Fibroblast of lung (primary cell): ENCODE measurements at regions not wholly inside any gene's neighbourhood (a gene's known extent, or its start where the extent isn't known, plus 50 kb on each side); places are given as distances from the start of the nearest gene placed in this dataset.

Experiments used
- DNase-seq, 2 donors: peaks; one replicate each; pipeline versions ENCODE4 v3.0.0 to v3.0.0-alpha.2; 2010; ENCODE audit warnings: low read depth in 2 of 2
- H2AFZ ChIP-seq: 2 replicates; pipeline ENCODE4 v1.5.1; 2012; ENCODE audit warnings: low read length, control low read depth, inconsistent platforms
- H3K27ac ChIP-seq: 2 replicates; pipeline ENCODE4 v1.5.1; 2011; ENCODE audit warnings: low read length, control low read depth; ENCODE audit not compliant: insufficient read depth
- H3K27me3 ChIP-seq: 2 replicates; pipeline ENCODE4 v1.5.1; 2011; ENCODE audit warnings: mild to moderate bottlenecking, low read length; ENCODE audit not compliant: control insufficient read depth, insufficient read depth
- H3K36me3 ChIP-seq: 2 replicates; pipeline ENCODE4 v1.5.1; 2011; ENCODE audit warnings: low read length; ENCODE audit not compliant: control insufficient read depth, insufficient read depth
- H3K4me1 ChIP-seq: 2 replicates; pipeline ENCODE4 v1.5.1; 2011; ENCODE audit warnings: low read length; ENCODE audit not compliant: control insufficient read depth, insufficient read depth; ENCODE audit errors: extremely low read depth
- H3K4me2 ChIP-seq: 2 replicates; pipeline ENCODE4 v1.5.1; 2011; ENCODE audit warnings: low read length, control low read depth; ENCODE audit not compliant: insufficient read depth; ENCODE audit errors: extremely low read depth
- H3K4me3 ChIP-seq, 4 experiments: fragments of 200-600 bp in 1 of 4; sonication (generic) in 1 of 4; replicated peaks in 1 of 4; 2 replicates each; pipeline ENCODE4 v1.5.1; 2011 to 2016; ENCODE audit warnings: low read length in 4 of 4, low read depth in 3 of 4, mild to moderate bottlenecking in 3 of 4, control low read depth in 2 of 4, inconsistent platforms in 1 of 4, mixed read lengths in 1 of 4; ENCODE audit not compliant: insufficient read depth in 1 of 4; ENCODE audit errors: control extremely low read depth in 1 of 4
- H3K79me2 ChIP-seq: 2 replicates; pipeline ENCODE4 v1.5.1; 2012; ENCODE audit warnings: mild to moderate bottlenecking, low read length, inconsistent platforms; ENCODE audit not compliant: control insufficient read depth, insufficient read depth
- H3K9ac ChIP-seq: 2 replicates; pipeline ENCODE4 v1.5.1; 2011; ENCODE audit warnings: mild to moderate bottlenecking, low read length, control low read depth; ENCODE audit not compliant: insufficient read depth
- H3K9me3 ChIP-seq: 2 replicates; pipeline ENCODE4 v1.5.1; 2012; ENCODE audit warnings: low read depth, low read length; ENCODE audit not compliant: control insufficient read depth, insufficient read depth
- H4K20me1 ChIP-seq: 2 replicates; pipeline ENCODE4 v1.5.1; 2011; ENCODE audit warnings: low read length; ENCODE audit not compliant: control insufficient read depth, insufficient read depth; ENCODE audit errors: extremely low read depth
- EZH2 ChIP-seq: IDR thresholded peaks from 2 replicates; pipeline ENCODE4 v1.5.1; 2012; ENCODE audit warnings: low read length, control low read depth, mild to moderate bottlenecking; ENCODE audit errors: missing control alignments
- TF ChIP-seq, protein P1 (sequence below), 2 donors: IDR thresholded peaks in 1 of 2; conservative IDR thresholded peaks in 1 of 2; 1 replicate in 1 of 2; 2 replicates in 1 of 2; pipeline ENCODE4 v1.5.1; 2011 to 2012; ENCODE audit warnings: low read length in 2 of 2, control low read depth in 1 of 2, inconsistent platforms in 1 of 2, low read depth in 1 of 2, mild to moderate bottlenecking in 1 of 2

- Histone ChIP-seq H2AFZ (no peak overlapping the region), H3K36me3 (no peaks in the 10 kb centered on the region), H3K9ac (no peak overlapping the region), H4K20me1 (no peaks in the 10 kb centered on the region), H3K27me3 (no peaks in the 10 kb centered on the region), H3K27ac (no peak overlapping the region), H3K4me2 (no peak overlapping the region), H3K4me3 (no peak overlapping the region), H3K9me3 (no peaks in the 10 kb centered on the region), H3K4me1 (no peaks in the 10 kb centered on the region), H3K79me2 (no peaks in the 10 kb centered on the region)
- TF ChIP-seq EZH2: no peak
- TF ChIP-seq, protein P1, sequence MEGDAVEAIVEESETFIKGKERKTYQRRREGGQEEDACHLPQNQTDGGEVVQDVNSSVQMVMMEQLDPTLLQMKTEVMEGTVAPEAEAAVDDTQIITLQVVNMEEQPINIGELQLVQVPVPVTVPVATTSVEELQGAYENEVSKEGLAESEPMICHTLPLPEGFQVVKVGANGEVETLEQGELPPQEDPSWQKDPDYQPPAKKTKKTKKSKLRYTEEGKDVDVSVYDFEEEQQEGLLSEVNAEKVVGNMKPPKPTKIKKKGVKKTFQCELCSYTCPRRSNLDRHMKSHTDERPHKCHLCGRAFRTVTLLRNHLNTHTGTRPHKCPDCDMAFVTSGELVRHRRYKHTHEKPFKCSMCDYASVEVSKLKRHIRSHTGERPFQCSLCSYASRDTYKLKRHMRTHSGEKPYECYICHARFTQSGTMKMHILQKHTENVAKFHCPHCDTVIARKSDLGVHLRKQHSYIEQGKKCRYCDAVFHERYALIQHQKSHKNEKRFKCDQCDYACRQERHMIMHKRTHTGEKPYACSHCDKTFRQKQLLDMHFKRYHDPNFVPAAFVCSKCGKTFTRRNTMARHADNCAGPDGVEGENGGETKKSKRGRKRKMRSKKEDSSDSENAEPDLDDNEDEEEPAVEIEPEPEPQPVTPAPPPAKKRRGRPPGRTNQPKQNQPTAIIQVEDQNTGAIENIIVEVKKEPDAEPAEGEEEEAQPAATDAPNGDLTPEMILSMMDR (conservative IDR thresholded peaks at IDR 0.05 in 1 of 2, IDR thresholded peaks at IDR 0.05 in 1 of 2; ENCODE audit: low read depth in 1 of 2, low read length in 2 of 2): no peak
- no peak for DNase-seq
Observed at GRCh38 chr14:86052868-86053267, 522.9 kb downstream of the FLRT2 start.

DNA sequence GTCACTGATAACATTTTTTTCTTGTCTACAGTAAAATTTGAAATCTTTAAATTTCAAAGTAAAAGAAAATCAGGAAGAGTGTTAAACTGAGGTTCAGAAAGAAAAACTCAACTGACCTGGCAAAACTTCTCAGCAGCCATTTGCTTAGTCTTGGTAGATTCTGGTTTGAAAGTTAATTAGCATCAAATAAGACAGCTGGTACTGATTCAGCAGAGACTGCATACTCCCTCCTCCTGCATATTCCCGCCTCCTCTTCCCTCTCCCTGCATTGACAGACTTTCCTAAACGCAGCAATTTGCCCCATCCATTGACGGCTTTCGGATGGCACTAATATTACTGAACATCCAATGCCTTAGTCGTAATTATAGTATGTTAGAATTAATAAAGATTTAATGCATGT, 520.8 kb downstream of the FLRT2 start:
- TF ChIP-seq EZH2: no peak
- TF ChIP-seq, protein P1 (conservative IDR thresholded peaks at IDR 0.05 in 1 of 2, IDR thresholded peaks at IDR 0.05 in 1 of 2; ENCODE audit: low read depth in 1 of 2, low read length in 2 of 2): no peak
- Histone ChIP-seq H3K9me3 (no peaks in the 10 kb centered on the region), H3K4me3 (no peak overlapping the region), H2AFZ (no peak overlapping the region), H4K20me1 (no peaks in the 10 kb centered on the region), H3K4me2 (no peak overlapping the region), H3K4me1 (no peaks in the 10 kb centered on the region), H3K79me2 (no peaks in the 10 kb centered on the region), H3K27me3 (no peaks in the 10 kb centered on the region), H3K27ac (no peak overlapping the region), H3K36me3 (no peaks in the 10 kb centered on the region), H3K9ac (no peak overlapping the region)
- DNase-seq: no peak

DNA sequence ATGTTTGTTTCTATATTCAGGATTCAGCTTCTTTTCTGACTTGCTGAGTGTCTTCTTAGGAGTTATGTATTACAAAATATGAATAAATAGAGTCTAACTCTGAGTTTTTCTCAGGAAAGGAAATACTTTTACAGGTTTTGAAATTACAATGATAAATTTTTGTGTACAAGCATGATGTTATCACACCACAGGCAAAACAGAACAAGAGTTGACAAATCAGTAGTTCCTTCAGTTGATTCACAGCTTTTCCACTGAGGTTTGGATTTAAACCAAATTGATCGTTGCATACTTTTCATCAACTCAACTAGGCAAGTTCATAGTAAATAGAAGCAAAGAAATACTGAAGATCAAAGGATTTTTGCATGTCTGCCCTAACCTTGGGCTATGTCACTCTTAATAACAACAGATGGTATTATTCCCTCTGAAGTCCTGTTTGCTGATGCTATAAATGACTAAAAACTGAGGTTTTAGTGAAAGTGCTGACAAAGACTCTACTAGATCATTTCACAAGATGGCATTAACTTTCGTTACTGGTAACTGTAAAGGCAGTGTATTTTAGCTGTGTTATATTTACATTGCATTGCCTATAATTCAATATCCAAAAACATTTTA, 520.2 kb downstream of the FLRT2 start:
- Histone ChIP-seq H4K20me1 (no peaks in the 10 kb centered on the region), H3K27ac (no peak overlapping the region), H3K4me3 (no peak overlapping the region), H3K79me2 (no peaks in the 10 kb centered on the region), H3K36me3 (no peaks in the 10 kb centered on the region), H3K27me3 (no peaks in the 10 kb centered on the region), H3K9me3 (no peaks in the 10 kb centered on the region), H3K4me1 (no peaks in the 10 kb centered on the region), H2AFZ (no peak overlapping the region), H3K9ac (no peak overlapping the region), H3K4me2 (no peak overlapping the region)
- TF ChIP-seq, protein P1 (conservative IDR thresholded peaks at IDR 0.05 in 1 of 2, IDR thresholded peaks at IDR 0.05 in 1 of 2; ENCODE audit: low read depth in 1 of 2, low read length in 2 of 2): no peak
- no peak for TF ChIP-seq EZH2
- no peak for DNase-seq
